CD4-positive, alpha-beta T cell (primary cell): ENCODE measurements at regions not wholly inside any gene's neighbourhood (a gene's known extent, or its start where the extent isn't known, plus 50 kb on each side); places are given as distances from the start of the nearest gene placed in this dataset.

Source experiments
- ATAC-seq: fragments of 200-7000 bp; cut with Tn5 transposase; one replicate; pipeline ENCODE4 v1.10.0; 2022; ENCODE audit warnings: mild to moderate bottlenecking; ENCODE audit not compliant: poor library complexity
- CTCF ChIA-PET: fragments of 350-600 bp; sonication (Branson Sonifier 250); formaldehyde crosslinking; loops from one replicate; lab custom pipeline; 2021; ENCODE audit warnings: antibody characterized with exemption, inconsistent platforms; lab: Charles Lee
- POLR2A ChIA-PET: fragments of 350-600 bp; sonication (Branson Sonifier 250); formaldehyde crosslinking; loops from one replicate; lab custom pipeline; 2021; ENCODE audit warnings: antibody characterized with exemption, inconsistent platforms; lab: Charles Lee
- DNase-seq, 14 experiments: peaks; one replicate each; pipeline ENCODE4 v3.0.0-alpha.2; 2013 to 2020; ENCODE audit warnings: mixed read lengths in 2 of 14
- H3K27ac ChIP-seq, 2 donors: one replicate each; pipeline versions ENCODE4 v1.5.1 to v1.7.0; 2013; ENCODE audit warnings: low read length in 2 of 2, low read depth in 1 of 2, mild to moderate bottlenecking in 1 of 2
- H3K27me3 ChIP-seq, 2 experiments: 1 replicate in 1 of 2; 2 replicates in 1 of 2; pipeline versions ENCODE4 v1.6.1 to v1.7.0; 2013; ENCODE audit warnings: low read length in 2 of 2, control low read depth in 1 of 2, mild to moderate bottlenecking in 1 of 2, moderate library complexity in 1 of 2; ENCODE audit not compliant: insufficient read depth in 2 of 2, control insufficient read depth in 1 of 2
- H3K36me3 ChIP-seq: one replicate; pipeline ENCODE4 v1.6.1; 2013; ENCODE audit warnings: low read length, control low read depth; ENCODE audit not compliant: insufficient read depth
- H3K4me1 ChIP-seq: one replicate; pipeline ENCODE4 v1.6.1; 2013; ENCODE audit warnings: low read length, control low read depth; ENCODE audit not compliant: insufficient read depth
- H3K4me3 ChIP-seq: one replicate; pipeline ENCODE4 v1.5.1; 2013; ENCODE audit warnings: mild to moderate bottlenecking, low read length, moderate library complexity
- H3K9me3 ChIP-seq, 2 experiments: 1 replicate in 1 of 2; 2 replicates in 1 of 2; pipeline versions ENCODE4 v1.6.1 to v1.7.0; 2013; ENCODE audit warnings: low read length in 2 of 2, mild to moderate bottlenecking in 2 of 2, control low read depth in 1 of 2, moderate library complexity in 1 of 2; ENCODE audit not compliant: control insufficient read depth in 1 of 2, insufficient read depth in 1 of 2
- H3K27ac Mint-ChIP-seq: one replicate; pipeline ENCODE4 v1.8.0; 2020; ENCODE audit warnings: mixed read lengths
- H3K27me3 Mint-ChIP-seq: one replicate; pipeline ENCODE4 v1.8.0; 2021; ENCODE audit warnings: mixed read lengths
- H3K36me3 Mint-ChIP-seq: one replicate; pipeline ENCODE4 v1.8.0; 2021; ENCODE audit warnings: low read depth, mixed read lengths
- H3K4me1 Mint-ChIP-seq: one replicate; pipeline ENCODE4 v1.8.0; 2021; ENCODE audit warnings: low read depth, mixed read lengths
- H3K4me3 Mint-ChIP-seq: one replicate; pipeline ENCODE4 v1.8.0; 2020; ENCODE audit warnings: mild to moderate bottlenecking, mixed read lengths
- H3K9me3 Mint-ChIP-seq: one replicate; pipeline ENCODE4 v1.8.0; 2020; ENCODE audit warnings: mixed read lengths
- intact Hi-C, 2 experiments: fragments of 100-400 bp; cut with DNase I in 1 of 2; cut with micrococcal nuclease in 1 of 2; formaldehyde crosslinking; loops; one replicate each; pipeline versions ENCODE4 v1.15.1 to v1.9.0; 2023 to 2025; cut with DNase I, micrococcal nuclease
- TF ChIP-seq, protein P1 (sequence below): fragments of 200-600 bp; IDR thresholded peaks from one replicate; pipeline ENCODE4 v1.8.0; 2022; ENCODE audit warnings: antibody characterized with exemption, mild to moderate bottlenecking

DNA sequence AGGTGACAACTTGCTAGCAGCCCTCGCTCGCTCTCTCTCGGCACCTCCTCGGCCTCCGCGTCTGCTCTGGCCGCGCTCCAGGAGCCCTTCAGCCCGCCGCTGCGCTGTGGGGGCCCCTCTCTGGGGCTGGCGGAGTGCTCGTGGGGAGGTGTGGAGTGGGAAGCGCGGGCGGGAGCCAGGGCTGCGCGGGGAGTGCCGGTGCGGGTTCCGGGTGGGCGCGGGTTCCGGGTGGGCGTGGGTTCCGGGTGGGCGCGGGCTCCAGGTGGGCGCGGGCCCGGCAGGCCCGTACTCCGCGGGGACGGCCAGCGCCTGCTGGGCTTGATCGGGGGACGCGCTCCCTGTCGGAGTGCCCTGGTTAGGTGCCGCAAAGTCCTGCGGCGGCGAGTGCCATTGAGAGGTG lies 384.3 kb downstream of the GPM6A start:
- no peak for ATAC-seq
- Mint-ChIP-seq H3K27me3 (no peaks in the 10 kb centered on the region), H3K4me3 (no peak overlapping the region), H3K9me3 (peaks cover 6% of the 10 kb centered on the region), H3K27ac (no peak overlapping the region), H3K4me1 (no peaks in the 10 kb centered on the region), H3K36me3 (no peaks in the 10 kb centered on the region)
- Histone ChIP-seq H3K9me3 (peaks cover 0 to 12% of the 10 kb centered on the region in 2 experiments), H3K27ac (no peak overlapping the region), H3K4me1 (no peaks in the 10 kb centered on the region), H3K4me3 (no peak overlapping the region), H3K36me3 (no peaks in the 10 kb centered on the region), H3K27me3 (no peaks in the 10 kb centered on the region)
- intact Hi-C loops: no loop called here
- TF ChIP-seq, protein P1, sequence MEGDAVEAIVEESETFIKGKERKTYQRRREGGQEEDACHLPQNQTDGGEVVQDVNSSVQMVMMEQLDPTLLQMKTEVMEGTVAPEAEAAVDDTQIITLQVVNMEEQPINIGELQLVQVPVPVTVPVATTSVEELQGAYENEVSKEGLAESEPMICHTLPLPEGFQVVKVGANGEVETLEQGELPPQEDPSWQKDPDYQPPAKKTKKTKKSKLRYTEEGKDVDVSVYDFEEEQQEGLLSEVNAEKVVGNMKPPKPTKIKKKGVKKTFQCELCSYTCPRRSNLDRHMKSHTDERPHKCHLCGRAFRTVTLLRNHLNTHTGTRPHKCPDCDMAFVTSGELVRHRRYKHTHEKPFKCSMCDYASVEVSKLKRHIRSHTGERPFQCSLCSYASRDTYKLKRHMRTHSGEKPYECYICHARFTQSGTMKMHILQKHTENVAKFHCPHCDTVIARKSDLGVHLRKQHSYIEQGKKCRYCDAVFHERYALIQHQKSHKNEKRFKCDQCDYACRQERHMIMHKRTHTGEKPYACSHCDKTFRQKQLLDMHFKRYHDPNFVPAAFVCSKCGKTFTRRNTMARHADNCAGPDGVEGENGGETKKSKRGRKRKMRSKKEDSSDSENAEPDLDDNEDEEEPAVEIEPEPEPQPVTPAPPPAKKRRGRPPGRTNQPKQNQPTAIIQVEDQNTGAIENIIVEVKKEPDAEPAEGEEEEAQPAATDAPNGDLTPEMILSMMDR: no peak
- DNase-seq: no peak
- POLR2A ChIA-PET: no interaction called here
- CTCF ChIA-PET: no interaction called here

DNA sequence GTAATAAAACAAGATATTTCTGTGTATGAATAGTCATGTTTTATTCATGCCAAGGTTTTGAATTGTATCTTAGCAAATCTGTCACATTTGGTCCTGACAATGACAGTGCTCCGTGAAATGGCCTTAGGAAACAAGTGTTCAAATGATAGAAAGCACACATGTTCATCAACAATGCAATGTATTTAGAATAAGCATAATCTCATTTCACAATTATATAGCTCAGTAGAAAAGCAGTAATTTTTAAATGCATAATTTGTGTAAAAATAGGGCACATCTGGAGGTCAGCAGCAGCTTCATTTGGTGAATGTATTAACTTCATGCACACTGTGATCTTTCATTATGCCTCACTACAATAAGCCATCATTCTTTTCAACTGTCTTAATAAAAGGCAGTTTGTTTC lies 380.4 kb downstream of the GPM6A start:
- Histone ChIP-seq H3K27ac (no peak overlapping the region), H3K9me3 (peaks cover 0 to 12% of the 10 kb centered on the region in 2 experiments), H3K36me3 (no peaks in the 10 kb centered on the region), H3K4me1 (no peaks in the 10 kb centered on the region), H3K4me3 (no peak overlapping the region), H3K27me3 (no peaks in the 10 kb centered on the region)
- Mint-ChIP-seq H3K36me3 (no peaks in the 10 kb centered on the region), H3K9me3 (no peaks in the 10 kb centered on the region), H3K4me3 (no peak overlapping the region), H3K4me1 (no peaks in the 10 kb centered on the region), H3K27me3 (no peaks in the 10 kb centered on the region), H3K27ac (no peak overlapping the region)
- DNase-seq: no peak
- intact Hi-C loops: no loop called here
- ChIA-PET POLR2A (no interaction called here), CTCF (no interaction called here)
- TF ChIP-seq, protein P1: no peak
- no peak for ATAC-seq

DNA sequence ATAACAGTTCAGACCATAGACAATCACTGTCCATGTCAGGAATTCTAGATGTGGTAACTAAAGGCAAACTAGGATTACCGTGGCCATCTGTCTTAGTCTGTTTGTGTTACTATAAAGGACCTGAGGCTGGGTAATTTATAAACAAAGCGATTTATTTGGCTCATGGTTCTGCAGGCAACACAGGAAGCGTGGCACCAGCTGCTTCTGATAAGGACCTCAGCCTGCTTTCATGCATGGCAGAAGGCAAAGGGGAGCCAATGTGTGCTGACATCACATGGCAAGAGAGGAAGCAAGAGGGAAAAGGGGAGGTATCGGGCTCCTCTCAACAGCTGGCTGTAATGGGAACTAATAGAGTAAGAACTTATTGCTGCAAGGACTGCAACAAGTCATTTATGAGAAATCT lies 376.7 kb downstream of the GPM6A start:
- H3K27ac ChIP-seq: no peak overlapping the region
- TF ChIP-seq, protein P1: no peak
- no peaks in the 10 kb centered on the region for H3K36me3 ChIP-seq
- ATAC-seq (no peak), DNase-seq (no peak)
- ChIA-PET POLR2A (no interaction called here), CTCF (no interaction called here)
- H3K27me3 ChIP-seq: no peaks in the 10 kb centered on the region
- no peak overlapping the region for H3K27ac Mint-ChIP-seq
- no peaks in the 10 kb centered on the region for H3K9me3 ChIP-seq
- no peak overlapping the region for H3K4me3 Mint-ChIP-seq
- no peak overlapping the region for H3K4me3 ChIP-seq
- H3K27me3 Mint-ChIP-seq: no peaks in the 10 kb centered on the region
- H3K36me3 Mint-ChIP-seq: no peaks in the 10 kb centered on the region
- H3K4me1 Mint-ChIP-seq: no peaks in the 10 kb centered on the region
- peaks cover 2% of the 10 kb centered on the region for H3K9me3 Mint-ChIP-seq
- H3K4me1 ChIP-seq: no peaks in the 10 kb centered on the region
- intact Hi-C loops: no loop called here
